IMR-90 (cell line): ENCODE measurements at regions not wholly inside any gene's neighbourhood (a gene's known extent, or its start where the extent isn't known, plus 50 kb on each side); places are given as distances from the start of the nearest gene placed in this dataset.

Experiments
- ATAC-seq: fragments of 200-7000 bp; cut with Tn5 transposase; 2 replicates; pipeline ENCODE4 v1.9.1; 2020; ENCODE audit warnings: low read depth, mild to moderate bottlenecking, moderate library complexity
- BruUV-seq: library from RNA; stranded (reverse); fragments of 400-500 nt; replicated peaks from 2 replicates; lab custom pipeline; 2021; lab: Mats Ljungman, UMichigan
- CTCF ChIA-PET: fragments of 300-600 bp; formaldehyde crosslinking; extraction: SDS; loops from one replicate; lab custom pipeline; 2021; ENCODE audit warnings: antibody characterized with exemption; lab: Yijun Ruan, JAX
- POLR2A ChIA-PET: fragments of 300-600 bp; sonication (Branson Sonifier 250); formaldehyde crosslinking; loops from one replicate; lab custom pipeline; 2022; ENCODE audit warnings: antibody characterized with exemption; ENCODE audit not compliant: unreplicated experiment; lab: Charles Lee
- DNase-seq: peaks from one replicate; pipeline ENCODE4 v3.0.0; 2013
- H2AFZ ChIP-seq: replicated peaks from 2 replicates; pipeline ENCODE3; 2013; ENCODE audit warnings: low read length, mild to moderate bottlenecking; ENCODE audit not compliant: poor library complexity
- H2AK5ac ChIP-seq: 2 replicates; pipeline ENCODE4 v1.6.1; 2013; ENCODE audit warnings: low read depth, low read length, inconsistent platforms
- H2AK9ac ChIP-seq: replicated peaks from 2 replicates; pipeline ENCODE3; 2013; ENCODE audit warnings: mild to moderate bottlenecking, low read depth, low read length, moderate library complexity; ENCODE audit not compliant: poor library complexity
- H2BK120ac ChIP-seq: 2 replicates; pipeline ENCODE4 v1.6.1; 2013; ENCODE audit warnings: low read depth, low read length, inconsistent platforms
- H2BK15ac ChIP-seq: 3 replicates; pipeline ENCODE4 v1.6.1; 2013; ENCODE audit warnings: low read depth, low read length, inconsistent platforms
- H2BK20ac ChIP-seq: 2 replicates; pipeline ENCODE4 v1.6.1; 2013; ENCODE audit warnings: low read depth, mild to moderate bottlenecking, inconsistent platforms, low read length, moderate library complexity
- H2BK5ac ChIP-seq: 2 replicates; pipeline ENCODE4 v1.6.1; 2013; ENCODE audit warnings: mild to moderate bottlenecking, low read depth, low read length, inconsistent platforms; ENCODE audit not compliant: poor library complexity, severe bottlenecking
- H3K14ac ChIP-seq: replicated peaks from 2 replicates; pipeline ENCODE4 v1.6.1; 2013; ENCODE audit warnings: low read depth, low read length, inconsistent platforms
- H3K18ac ChIP-seq: 2 replicates; pipeline ENCODE4 v1.6.1; 2013; ENCODE audit warnings: low read depth, low read length, control low read depth
- H3K23ac ChIP-seq: 2 replicates; pipeline ENCODE4 v1.6.1; 2013; ENCODE audit warnings: low read depth, low read length, inconsistent platforms
- H3K27ac ChIP-seq: 2 replicates; pipeline ENCODE4 v1.5.1; 2013; ENCODE audit warnings: mild to moderate bottlenecking, control low read depth, low read length; ENCODE audit not compliant: insufficient read depth
- H3K27me3 ChIP-seq: 2 replicates; pipeline ENCODE4 v1.6.1; 2013; ENCODE audit warnings: low read length; ENCODE audit not compliant: control insufficient read depth, insufficient read depth
- H3K36me3 ChIP-seq: 2 replicates; pipeline ENCODE4 v1.6.1; 2013; ENCODE audit warnings: low read length, mixed read lengths; ENCODE audit not compliant: control insufficient read depth, insufficient read depth
- H3K4ac ChIP-seq: 2 replicates; pipeline ENCODE4 v1.6.1; 2013; ENCODE audit warnings: low read depth, low read length, inconsistent platforms
- H3K4me1 ChIP-seq: 2 replicates; pipeline ENCODE4 v1.6.1; 2013; ENCODE audit warnings: low read length, mixed read lengths; ENCODE audit not compliant: control insufficient read depth, insufficient read depth
- H3K4me2 ChIP-seq: 2 replicates; pipeline ENCODE4 v1.6.1; 2013; ENCODE audit warnings: low read depth, mild to moderate bottlenecking, control low read depth, low read length, moderate library complexity
- H3K4me3 ChIP-seq: 2 replicates; pipeline ENCODE4 v1.5.1; 2013; ENCODE audit warnings: low read depth, mild to moderate bottlenecking, control low read depth, low read length, moderate library complexity; ENCODE audit not compliant: insufficient read depth
- H3K56ac ChIP-seq: 2 replicates; pipeline ENCODE4 v1.6.1; 2013; ENCODE audit warnings: low read length, inconsistent platforms; ENCODE audit not compliant: insufficient read depth; ENCODE audit errors: extremely low read depth
- H3K79me1 ChIP-seq, 2 experiments: 2 replicates each; pipeline ENCODE4 v1.6.1; 2013; ENCODE audit warnings: low read length in 2 of 2, inconsistent platforms in 1 of 2, low read depth in 1 of 2
- H3K9ac ChIP-seq: 2 replicates; pipeline ENCODE4 v1.6.1; 2013; ENCODE audit warnings: low read depth, low read length, control low read depth
- H3K9me1 ChIP-seq: 2 replicates; pipeline ENCODE4 v1.6.1; 2013; ENCODE audit warnings: low read length, inconsistent platforms; ENCODE audit not compliant: insufficient read depth
- H3K9me3 ChIP-seq: 2 replicates; pipeline ENCODE4 v1.6.1; 2013; ENCODE audit warnings: low read length; ENCODE audit not compliant: control insufficient read depth, insufficient read depth
- H4K20me1 ChIP-seq: 2 replicates; pipeline ENCODE4 v1.6.1; 2013; ENCODE audit warnings: low read length, inconsistent platforms; ENCODE audit not compliant: insufficient read depth
- H4K5ac ChIP-seq: 2 replicates; pipeline ENCODE4 v1.6.1; 2013; ENCODE audit warnings: mild to moderate bottlenecking, low read depth, low read length, control low read depth
- H4K8ac ChIP-seq, 2 experiments: 2 replicates each; pipeline ENCODE4 v1.6.1; 2013; ENCODE audit warnings: low read depth in 2 of 2, low read length in 2 of 2, control low read depth in 1 of 2, inconsistent platforms in 1 of 2
- H4K91ac ChIP-seq: 2 replicates; pipeline ENCODE4 v1.6.1; 2013; ENCODE audit warnings: low read depth, low read length, inconsistent platforms; ENCODE audit not compliant: insufficient read depth
- BHLHE40 ChIP-seq: fragments of 150-350 bp; IDR thresholded peaks from 2 replicates; pipeline ENCODE4 v1.6.1; 2016; ENCODE audit warnings: mild to moderate bottlenecking, low read depth, low read length
- CEBPB ChIP-seq: IDR thresholded peaks from 2 replicates; pipeline ENCODE4 v1.6.1; 2012; ENCODE audit warnings: low read depth, low read length, improper control_type of control experiment
- CHD1 ChIP-seq: IDR thresholded peaks from 2 replicates; pipeline ENCODE4 v1.6.1; 2012; ENCODE audit warnings: low read depth, low read length, improper control_type of control experiment
- ELK1 ChIP-seq: fragments of 150-350 bp; IDR thresholded peaks from 2 replicates; pipeline ENCODE4 v1.6.1; 2016; ENCODE audit warnings: low read depth, mild to moderate bottlenecking, low read length, moderate library complexity, borderline replicate concordance
- FOS ChIP-seq: fragments of 150-350 bp; IDR thresholded peaks from 2 replicates; pipeline ENCODE4 v1.6.1; 2016; ENCODE audit warnings: low read depth, low read length
- MAFK ChIP-seq: IDR thresholded peaks from 2 replicates; pipeline ENCODE4 v1.6.1; 2012; ENCODE audit warnings: low read depth, low read length, improper control_type of control experiment
- MAZ ChIP-seq: IDR thresholded peaks from 2 replicates; pipeline ENCODE4 v1.6.1; 2012; ENCODE audit warnings: low read depth, mild to moderate bottlenecking, low read length, improper control_type of control experiment, moderate library complexity, borderline replicate concordance
- MXI1 ChIP-seq: IDR thresholded peaks from 2 replicates; pipeline ENCODE4 v1.6.1; 2012; ENCODE audit warnings: low read depth, mild to moderate bottlenecking, low read length, moderate library complexity, borderline replicate concordance
- NFE2L2 ChIP-seq: fragments of 150-350 bp; IDR thresholded peaks from 2 replicates; pipeline ENCODE4 v1.6.1; 2016; ENCODE audit warnings: low read depth, mild to moderate bottlenecking, low read length
- POLR2A ChIP-seq: IDR thresholded peaks from 2 replicates; pipeline ENCODE4 v1.6.1; 2012; ENCODE audit warnings: mild to moderate bottlenecking, low read depth, low read length
- RAD21 ChIP-seq: IDR thresholded peaks from 2 replicates; pipeline ENCODE4 v1.6.1; 2012; ENCODE audit warnings: low read length, improper control_type of control experiment
- RCOR1 ChIP-seq: IDR thresholded peaks from 2 replicates; pipeline ENCODE4 v1.6.1; 2012; ENCODE audit warnings: mild to moderate bottlenecking, low read length, improper control_type of control experiment; ENCODE audit not compliant: insufficient replicate concordance
- RFX5 ChIP-seq: IDR thresholded peaks from 2 replicates; pipeline ENCODE4 v1.8.0; 2012; ENCODE audit warnings: low read depth, mild to moderate bottlenecking, low read length, moderate library complexity
- SMC3 ChIP-seq: fragments of 150-350 bp; IDR thresholded peaks from 2 replicates; pipeline ENCODE4 v1.6.1; 2016; ENCODE audit warnings: low read depth, mild to moderate bottlenecking, antibody characterized with exemption, low read length, moderate library complexity
- whole genome bisulfite sequencing, 2 experiments: methylation state at CpG; one replicate each; pipeline versions ENCODE4 v1.1.5 to v1.1.7; 2013; ENCODE audit warnings: missing lambda C conversion rate in 2 of 2; ENCODE audit not compliant: insufficient read length in 1 of 2; ENCODE audit errors: extremely low coverage in 2 of 2; 5-methylcytosine and 5-hydroxymethylcytosine counted together
- dilution Hi-C: fragments of 300-500 bp; cut with HindIII; formaldehyde crosslinking; loops from one replicate; pipeline ENCODE4 v1.14.3; 2018; ENCODE audit warnings: low sequenced_read_pairs; ENCODE audit not compliant: unreplicated experiment
- in situ Hi-C: fragments of 300-500 bp; cut with MboI; formaldehyde crosslinking; loops from 3 replicates; pipeline ENCODE4 v1.14.3; 2019; ENCODE audit warnings: low sequenced_read_pairs, inconsistent platforms, mixed read lengths
- intact Hi-C: fragments of 100-400 bp; cut with micrococcal nuclease; formaldehyde crosslinking; loops from 2 replicates; pipeline ENCODE4 v1.10.0; 2022
- TF ChIP-seq, protein P1 (sequence below): fragments of 150-350 bp; IDR thresholded peaks from 2 replicates; pipeline ENCODE4 v1.6.1; 2017; ENCODE audit warnings: mild to moderate bottlenecking, antibody characterized with exemption, low read length, low read depth

DNA sequence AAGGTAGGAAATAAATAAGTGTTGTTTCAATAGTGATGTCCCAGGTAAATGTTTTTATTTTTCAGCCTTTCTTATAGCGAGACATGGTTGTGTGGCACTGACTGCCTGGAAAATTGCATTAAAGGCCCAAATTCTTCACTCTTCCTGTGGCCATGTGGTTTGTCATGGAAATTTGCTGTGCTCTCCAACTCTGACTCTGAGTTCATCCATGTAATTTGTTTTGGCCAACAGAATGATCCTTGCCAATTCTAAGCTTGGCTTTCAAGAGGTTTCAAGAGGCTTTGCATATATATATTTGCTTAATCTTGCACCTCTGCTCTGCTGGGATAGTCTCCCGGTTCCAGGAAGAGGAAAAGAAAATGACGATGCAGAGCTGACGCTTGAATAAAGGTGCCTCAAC lies 107.5 kb upstream of the ARHGEF26 start:
- Histone ChIP-seq H3K9me1 (no peaks in the 10 kb centered on the region), H2BK120ac (no peak overlapping the region), H3K4me2 (no peak overlapping the region), H3K23ac (no peak overlapping the region), H3K27ac (no peak overlapping the region), H3K18ac (no peak overlapping the region), H3K27me3 (no peaks in the 10 kb centered on the region), H2BK15ac (no peak overlapping the region), H3K36me3 (no peaks in the 10 kb centered on the region), H3K56ac (no peak overlapping the region), H2AK9ac (no peak overlapping the region), H4K8ac (no peak overlapping the region), H3K4me3 (no peak overlapping the region), H3K4me1 (no peaks in the 10 kb centered on the region), H3K14ac (no peak overlapping the region), H3K9me3 (no peaks in the 10 kb centered on the region), H2BK20ac (no peak overlapping the region), H2AFZ (no peak overlapping the region), H3K4ac (no peak overlapping the region), H3K79me1 (no peaks in the 10 kb centered on the region), H4K5ac (no peak overlapping the region), H2BK5ac (no peak overlapping the region), H3K9ac (no peak overlapping the region), H4K20me1 (no peaks in the 10 kb centered on the region), H4K91ac (no peak overlapping the region), H2AK5ac (no peak overlapping the region)
- DNase-seq: no peak
- intact Hi-C loops (no loop called here), dilution Hi-C loops (no loop called here), in situ Hi-C loops (no loop called here)
- POLR2A ChIA-PET: no interaction called here
- no peak for ATAC-seq
- no TSS peak for BruUV-seq
- WGBS, 2 experiments: no CpG with 5 or more reads among the region's 4 CpGs
- TF ChIP-seq MAFK (no peak), MXI1 (no peak), RCOR1 (no peak), POLR2A (no peak), NFE2L2 (no peak), MAZ (no peak), FOS (no peak), CEBPB (no peak), RFX5 (no peak), SMC3 (no peak), RAD21 (no peak), CHD1 (no peak), BHLHE40 (no peak), ELK1 (no peak)
- TF ChIP-seq, protein P1, sequence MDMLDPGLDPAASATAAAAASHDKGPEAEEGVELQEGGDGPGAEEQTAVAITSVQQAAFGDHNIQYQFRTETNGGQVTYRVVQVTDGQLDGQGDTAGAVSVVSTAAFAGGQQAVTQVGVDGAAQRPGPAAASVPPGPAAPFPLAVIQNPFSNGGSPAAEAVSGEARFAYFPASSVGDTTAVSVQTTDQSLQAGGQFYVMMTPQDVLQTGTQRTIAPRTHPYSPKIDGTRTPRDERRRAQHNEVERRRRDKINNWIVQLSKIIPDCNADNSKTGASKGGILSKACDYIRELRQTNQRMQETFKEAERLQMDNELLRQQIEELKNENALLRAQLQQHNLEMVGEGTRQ: no peak
- CTCF ChIA-PET: no interaction called here
